ENCODE measurements at regions not wholly inside any gene's neighbourhood (a gene's known extent, or its start where the extent isn't known, plus 50 kb on each side); places are given as distances from the start of the nearest gene placed in this dataset.
"Not testable (repeated sequence)": the region's sequence is repeated elsewhere in the genome, so short reads cannot be mapped to it uniquely, and the experiment has no call there.

- DNase-seq: no peak
Observed at GRCh38 chr11:13183094-13183825, 94.3 kb upstream of the BMAL1 start.

GRCh38 chr11:13183826-13184196, 93.8 kb upstream of the BMAL1 start:
- DNase-seq: no peak

GRCh38 chr11:13184295-13184794, 93.2 kb upstream of the BMAL1 start:
- DNase-seq: no peak

- DNase-seq: no peak
Observed at GRCh38 chr11:13188179-13188578, 89.4 kb upstream of the BMAL1 start.

- DNase-seq: no peak
Observed at GRCh38 chr11:13189561-13190426, 87.8 kb upstream of the BMAL1 start.

GRCh38 chr11:13193613-13194012, 84.0 kb upstream of the BMAL1 start:
- DNase-seq: no peak

GRCh38 chr11:13197374-13197773, 80.2 kb upstream of the BMAL1 start:
- DNase-seq: not testable (repeated sequence)

- DNase-seq: peak in 1 of 14 donors; percentile 7
Observed at GRCh38 chr11:13205486-13205885, 72.1 kb upstream of the BMAL1 start.

- no peak for DNase-seq
Observed at GRCh38 chr11:13206086-13206640, 71.4 kb upstream of the BMAL1 start.

GRCh38 chr11:13207270-13207664, 70.3 kb upstream of the BMAL1 start:
- DNase-seq: no peak

GRCh38 chr11:13207665-13208594, 69.7 kb upstream of the BMAL1 start:
- peak in 1 of 14 donors; percentile 23 for DNase-seq

GRCh38 chr11:13208921-13209320, 68.7 kb upstream of the BMAL1 start:
- DNase-seq: no peak

GRCh38 chr11:13209379-13209778, 68.2 kb upstream of the BMAL1 start:
- no peak for DNase-seq

GRCh38 chr11:13210424-13210823, 67.2 kb upstream of the BMAL1 start:
- peak in 2 of 14 donors; percentile 11 to 56 for DNase-seq

- no peak for DNase-seq
Observed at GRCh38 chr11:13214276-13214675, 63.3 kb upstream of the BMAL1 start.

GRCh38 chr11:13215149-13215548, 62.4 kb upstream of the BMAL1 start:
- DNase-seq: no peak

GRCh38 chr11:13216019-13216710, 61.4 kb upstream of the BMAL1 start:
- peak in 1 of 14 donors; percentile 58 for DNase-seq

- no peak for DNase-seq
Observed at GRCh38 chr11:13216711-13217075, 60.9 kb upstream of the BMAL1 start.

- not testable (repeated sequence) for DNase-seq
Observed at GRCh38 chr11:13218685-13219084, 58.9 kb upstream of the BMAL1 start.

GRCh38 chr11:13220148-13220547, 57.4 kb upstream of the BMAL1 start:
- DNase-seq: no peak

- DNase-seq: no peak
Observed at GRCh38 chr11:13221722-13222121, 55.9 kb upstream of the BMAL1 start.

- DNase-seq: peak in 1 of 14 donors; percentile 12
Observed at GRCh38 chr11:13222285-13222684, 55.3 kb upstream of the BMAL1 start.

Data from C1 segment of cervical spinal cord (tissue), 14 donors.